Astrocyte of the hippocampus (primary cell): ENCODE measurements at regions not wholly inside any gene's neighbourhood (a gene's known extent, or its start where the extent isn't known, plus 50 kb on each side); places are given as distances from the start of the nearest gene placed in this dataset.

Experiments
- DNase-seq: peaks from one replicate; pipeline ENCODE4 v3.0.0; 2011; ENCODE audit warnings: low read depth, low spot score

GRCh38 chr2:6512589-6512988, 353.1 kb downstream of the CMPK2 start:
- DNase-seq = no peak

GRCh38 chr2:6516674-6517073, 349.0 kb downstream of the CMPK2 start:
- DNase-seq = no peak

GRCh38 chr2:6518361-6518760, 347.3 kb downstream of the CMPK2 start:
- no peak for DNase-seq

- DNase-seq = no peak
Observed at GRCh38 chr2:6523476-6523875, 342.2 kb downstream of the CMPK2 start.

GRCh38 chr2:6524691-6525474, 340.8 kb downstream of the CMPK2 start:
- DNase-seq = peak; percentile 81

DNA sequence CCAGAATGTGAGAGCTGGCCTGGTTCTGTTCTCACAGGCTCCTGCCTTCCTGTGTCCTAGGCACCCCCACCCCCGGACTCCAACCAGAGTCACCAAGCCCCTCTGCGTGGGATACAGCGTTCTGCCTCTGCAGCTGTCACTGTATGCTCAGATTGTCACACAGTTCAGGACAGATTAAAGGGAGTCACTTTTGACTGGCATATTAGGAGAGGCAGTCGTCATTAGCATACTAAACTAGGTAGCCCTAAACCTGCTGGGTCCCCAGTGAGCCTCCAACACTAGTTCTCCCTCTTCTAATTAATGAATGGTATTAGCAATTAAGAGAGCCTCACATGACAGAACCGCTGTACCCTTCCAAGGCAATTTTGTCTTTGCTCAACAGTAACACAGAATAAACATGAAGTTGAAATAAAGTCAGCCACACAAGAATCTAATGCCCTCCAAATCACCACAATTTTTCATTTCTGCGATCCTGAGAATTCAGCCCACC, 340.2 kb downstream of the CMPK2 start:
- no peak for DNase-seq

DNA sequence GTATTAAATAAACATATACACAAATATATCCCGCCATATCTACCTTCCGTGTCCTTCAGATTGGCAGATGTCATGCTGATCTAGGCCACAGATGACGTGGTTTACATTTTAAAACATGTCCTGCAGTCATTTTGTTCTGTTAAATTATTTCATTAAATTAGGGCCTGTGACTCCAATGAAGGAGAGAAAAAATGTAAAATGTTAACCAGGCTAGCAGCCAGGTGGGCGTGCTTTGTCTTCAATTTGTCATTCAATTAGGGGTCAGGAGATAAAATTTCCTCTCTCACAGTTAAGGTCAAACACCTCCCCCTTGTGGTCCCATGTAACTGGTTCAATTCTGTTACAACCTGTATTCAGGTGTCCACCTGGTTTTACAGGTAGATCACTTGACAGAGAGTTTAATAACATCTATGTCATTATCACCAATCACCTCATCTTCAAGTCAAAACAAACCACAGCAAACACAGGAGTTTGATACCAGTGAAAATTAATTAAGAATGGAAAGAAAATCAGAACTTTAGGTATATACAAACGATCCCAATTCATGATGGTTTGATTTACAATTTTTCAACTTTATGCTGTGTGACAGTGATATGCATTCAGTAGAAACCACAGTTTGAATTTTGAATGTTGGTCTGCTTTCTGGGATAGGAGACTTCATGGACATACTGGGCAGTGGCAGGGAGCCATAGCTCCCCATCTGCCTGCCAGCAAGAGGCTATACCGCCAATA, 339.4 kb downstream of the CMPK2 start:
- peak; percentile 42 for DNase-seq

DNA sequence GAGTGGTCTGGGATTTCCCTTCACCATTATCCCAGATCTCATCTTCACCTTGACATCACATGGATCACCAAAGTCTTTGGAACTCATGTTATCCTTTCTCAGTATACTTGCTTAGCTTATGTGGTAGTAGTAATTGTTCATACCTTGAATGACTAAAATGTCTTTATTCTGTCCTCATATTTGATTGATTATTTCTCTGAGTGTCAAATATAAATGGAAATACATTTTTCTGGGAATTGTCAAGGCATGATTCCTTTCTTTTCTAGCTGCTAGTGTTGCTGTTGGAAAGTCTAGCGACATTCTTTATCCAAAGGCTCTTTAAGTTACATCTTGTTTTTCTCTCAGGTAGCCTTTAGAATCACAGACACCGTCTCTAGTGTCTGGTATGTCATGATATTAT, 334.4 kb downstream of the CMPK2 start:
- DNase-seq = no peak

DNA sequence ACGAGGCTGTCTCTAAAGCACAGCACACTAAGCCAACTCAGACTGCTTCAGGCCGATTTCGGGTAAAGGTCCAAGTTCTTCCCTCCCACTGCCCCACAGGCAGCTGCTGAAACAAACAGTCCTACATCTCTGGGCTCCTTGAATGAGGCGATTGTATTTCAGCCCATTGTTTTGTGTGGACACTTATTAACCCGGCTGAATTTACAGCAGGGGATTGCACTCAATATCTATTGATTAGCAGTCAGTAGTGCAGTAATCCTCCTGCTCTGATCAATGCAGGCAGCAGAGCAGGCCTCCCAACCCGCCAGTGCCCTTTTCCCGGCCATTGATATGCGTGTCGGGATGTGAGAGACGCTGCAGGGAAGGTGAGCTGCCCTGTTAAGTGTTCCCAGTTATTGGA, 330.1 kb downstream of the CMPK2 start:
- no peak for DNase-seq

- DNase-seq = no peak
Observed at GRCh38 chr2:6538607-6539006, 327.1 kb downstream of the CMPK2 start.

GRCh38 chr2:6545336-6545735, 320.4 kb downstream of the CMPK2 start:
- no peak for DNase-seq

DNA sequence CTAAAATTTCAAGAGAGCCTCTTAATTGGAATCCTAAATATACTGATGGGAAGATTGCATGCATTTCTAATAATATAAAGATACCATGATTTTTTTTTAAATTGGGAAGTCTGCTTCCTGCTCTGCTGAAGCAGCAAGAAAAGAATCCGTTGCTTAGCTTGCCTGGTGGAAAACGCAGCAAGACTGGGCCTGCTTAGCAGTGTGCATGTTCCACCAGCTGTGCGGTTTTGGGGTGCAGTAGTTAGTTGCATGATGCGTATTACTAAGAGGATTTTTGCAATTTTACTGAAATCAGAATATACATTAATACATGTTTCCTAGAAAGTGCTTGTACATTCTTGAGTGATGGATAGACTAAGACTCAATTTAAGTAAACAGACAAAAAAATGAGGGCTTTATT, 319.9 kb downstream of the CMPK2 start:
- DNase-seq = no peak

- DNase-seq = no peak
Observed at GRCh38 chr2:6554466-6554865, 311.2 kb downstream of the CMPK2 start.

DNA sequence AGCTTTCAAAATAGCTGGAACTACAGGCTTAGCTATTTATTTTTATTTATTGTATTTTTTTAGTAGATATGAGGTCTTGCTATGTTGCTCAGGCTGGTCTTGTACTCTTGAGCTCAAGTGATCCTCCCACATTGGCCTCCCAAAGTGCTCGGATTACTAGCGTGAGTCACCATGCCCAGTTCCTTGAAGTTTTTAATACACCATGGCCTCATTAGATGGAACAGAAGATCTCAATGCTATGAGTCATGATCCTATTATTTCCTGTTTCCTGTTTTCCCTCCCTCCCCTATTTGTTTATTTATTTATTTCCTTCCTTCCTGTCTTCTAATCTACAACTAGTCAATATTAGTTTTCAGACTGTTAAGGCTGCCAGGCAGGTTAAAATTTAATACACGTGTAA, 309.0 kb downstream of the CMPK2 start:
- peak; percentile 52 for DNase-seq

- no peak for DNase-seq
Observed at GRCh38 chr2:6557737-6558136, 308.0 kb downstream of the CMPK2 start.

DNA sequence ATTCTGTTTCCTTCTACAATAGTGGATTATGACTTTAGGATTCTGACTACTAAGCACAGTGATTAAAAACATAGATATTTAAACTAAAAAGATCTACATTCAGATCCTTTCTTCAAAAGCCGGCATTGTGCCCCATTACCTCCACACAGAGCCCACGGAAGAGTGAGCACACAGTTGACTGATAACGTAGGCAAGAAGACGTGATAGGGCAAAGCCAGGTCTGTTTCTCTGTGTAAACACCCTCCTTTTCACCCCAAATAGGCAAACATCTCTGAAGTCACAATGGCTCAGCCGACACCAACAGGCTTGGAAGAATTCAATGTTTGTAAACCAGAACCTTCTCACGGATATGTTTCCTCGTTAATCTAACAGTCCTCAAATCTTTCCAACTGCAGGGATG, 302.9 kb downstream of the CMPK2 start:
- DNase-seq = no peak

GRCh38 chr2:6564326-6564725, 301.4 kb downstream of the CMPK2 start:
- DNase-seq = no peak

GRCh38 chr2:6574121-6574520, 291.6 kb downstream of the CMPK2 start:
- DNase-seq = no peak

GRCh38 chr2:6576302-6576701, 289.4 kb downstream of the CMPK2 start:
- no peak for DNase-seq

- no peak for DNase-seq
Observed at GRCh38 chr2:6577960-6578359, 287.7 kb downstream of the CMPK2 start.

GRCh38 chr2:6578416-6578815, 287.3 kb downstream of the CMPK2 start:
- DNase-seq = no peak

DNA sequence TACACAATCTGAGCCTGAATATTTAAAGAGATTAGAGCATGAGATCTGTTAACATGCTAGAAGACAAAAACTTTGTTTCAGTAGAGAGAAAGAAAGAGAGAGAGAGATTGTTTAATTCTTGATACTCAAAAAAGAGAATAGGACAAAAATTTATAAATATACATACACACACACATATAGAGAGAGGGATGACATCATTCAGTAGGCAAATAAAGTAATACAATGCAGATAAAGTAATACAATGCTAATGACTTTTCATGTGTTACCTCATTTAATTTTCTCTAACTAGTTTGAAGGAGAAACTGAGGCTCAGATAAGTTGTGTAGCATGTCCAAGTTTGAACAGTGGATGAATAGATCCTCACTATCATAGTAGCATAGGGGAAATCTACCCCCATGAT, 286.4 kb downstream of the CMPK2 start:
- no peak for DNase-seq

- peak; percentile 53 for DNase-seq
Observed at GRCh38 chr2:6580982-6581381, 284.7 kb downstream of the CMPK2 start.
